PC-3 (cell line): ENCODE measurements at regions not wholly inside any gene's neighbourhood (a gene's known extent, or its start where the extent isn't known, plus 50 kb on each side); places are given as distances from the start of the nearest gene placed in this dataset.

Experiments used
- ATAC-seq: fragments of 200-7000 bp; cut with Tn5 transposase; 2 replicates; pipeline ENCODE4 v1.9.1; 2020; ENCODE audit warnings: mild to moderate bottlenecking, moderate library complexity
- BruUV-seq: library from RNA; stranded (reverse); fragments of 400-500 nt; replicated peaks from 2 replicates; lab custom pipeline; 2021; lab: Mats Ljungman, UMichigan
- CTCF ChIA-PET: fragments of 300-600 bp; sonication (Branson Sonifier 250); formaldehyde crosslinking; loops from one replicate; lab custom pipeline; 2022; ENCODE audit warnings: antibody characterized with exemption; lab: Charles Lee
- POLR2A ChIA-PET: fragments of 300-600 bp; sonication (Branson Sonifier 250); formaldehyde crosslinking; loops from one replicate; lab custom pipeline; 2022; ENCODE audit warnings: antibody characterized with exemption; ENCODE audit not compliant: unreplicated experiment; lab: Charles Lee
- DNase-seq: peaks from one replicate; pipeline ENCODE4 v3.0.0-alpha.2; 2015
- H2AFZ ChIP-seq: fragments of 300-600 bp; sonication (generic); 2 replicates; pipeline ENCODE4 v1.6.0; 2016; ENCODE audit warnings: antibody characterized with exemption, low read length
- H3F3A ChIP-seq: fragments of 300-600 bp; sonication (generic); one replicate; pipeline ENCODE4 v1.6.0; 2017; ENCODE audit warnings: antibody characterized with exemption, low read length, control low read depth, mild to moderate bottlenecking; ENCODE audit not compliant: unreplicated experiment
- H3K27ac ChIP-seq: fragments of 300-600 bp; sonication (generic); 2 replicates; pipeline ENCODE4 v1.5.1; 2016; ENCODE audit warnings: mild to moderate bottlenecking, low read length
- H3K27me3 ChIP-seq: fragments of 300-600 bp; sonication (generic); 2 replicates; pipeline ENCODE4 v1.6.1; 2016; ENCODE audit warnings: low read length, mixed read lengths
- H3K36me3 ChIP-seq: fragments of 300-600 bp; sonication (generic); 2 replicates; pipeline ENCODE4 v1.6.1; 2016; ENCODE audit warnings: low read depth, mixed run types, low read length, mixed read lengths
- H3K4me1 ChIP-seq: fragments of 300-600 bp; sonication (generic); 2 replicates; pipeline ENCODE4 v1.5.1; 2016; ENCODE audit warnings: low read length; ENCODE audit not compliant: insufficient read depth
- H3K4me2 ChIP-seq: fragments of 300-600 bp; sonication (generic); 2 replicates; pipeline ENCODE4 v1.6.0; 2016; ENCODE audit warnings: low read length
- H3K4me3 ChIP-seq: fragments of 300-600 bp; sonication (generic); 2 replicates; pipeline ENCODE4 v1.5.1; 2016; ENCODE audit warnings: mild to moderate bottlenecking, low read length, mixed read lengths
- H3K79me2 ChIP-seq: fragments of 300-600 bp; sonication (generic); 2 replicates; pipeline ENCODE4 v1.6.1; 2017; ENCODE audit warnings: low read length, mixed read lengths
- H3K9ac ChIP-seq: fragments of 300-600 bp; sonication (generic); 2 replicates; pipeline ENCODE4 v1.6.0; 2016; ENCODE audit warnings: mild to moderate bottlenecking, low read length
- H3K9me2 ChIP-seq: fragments of 300-600 bp; sonication (generic); replicated peaks from 2 replicates; pipeline ENCODE4 v1.6.1; 2016; ENCODE audit warnings: mixed run types, low read length, mixed read lengths
- H3K9me3 ChIP-seq: fragments of 300-600 bp; sonication (generic); 2 replicates; pipeline ENCODE4 v1.6.1; 2016; ENCODE audit warnings: low read length, mixed read lengths
- H4K20me1 ChIP-seq: fragments of 300-600 bp; sonication (generic); 2 replicates; pipeline ENCODE4 v1.6.1; 2016; ENCODE audit warnings: low read length, mixed read lengths
- CTCF ChIP-seq: fragments of 300-600 bp; sonication (generic); conservative IDR thresholded peaks from 2 replicates; pipeline ENCODE4 v1.5.1; 2017; ENCODE audit warnings: antibody characterized with exemption, low read depth, mild to moderate bottlenecking, low read length
- EZH2 ChIP-seq: fragments of 300-600 bp; sonication (generic); IDR thresholded peaks from one replicate; pipeline ENCODE4 v1.6.1; 2017; ENCODE audit warnings: antibody characterized with exemption, mild to moderate bottlenecking, low read length; ENCODE audit not compliant: unreplicated experiment
- EZH2phosphoT487 ChIP-seq: fragments of 300-600 bp; sonication (generic); IDR thresholded peaks from 2 replicates; pipeline ENCODE4 v1.6.1; 2018; ENCODE audit warnings: mild to moderate bottlenecking, antibody characterized with exemption, low read length, borderline replicate concordance
- intact Hi-C: fragments of 100-400 bp; cut with micrococcal nuclease; formaldehyde crosslinking; loops from 2 replicates; pipeline ENCODE4 v1.9.0; 2023

DNA sequence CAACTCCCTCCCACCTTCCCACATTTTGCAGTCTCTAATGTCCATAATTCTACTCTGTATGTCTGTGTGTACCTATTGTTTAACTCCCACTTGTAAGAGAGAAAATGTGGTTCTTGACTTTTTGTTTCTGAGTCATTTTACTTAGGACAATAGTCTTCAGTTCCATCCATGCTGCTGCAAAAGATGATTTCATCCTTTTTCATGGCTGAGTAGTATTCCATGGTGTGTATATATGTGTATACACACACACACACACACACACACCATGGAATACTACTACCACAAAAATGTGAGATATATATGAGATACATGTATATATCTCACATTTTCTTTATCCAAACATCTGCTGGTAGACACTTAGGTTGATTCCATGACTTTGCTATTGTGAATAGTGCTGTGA, 182.1 kb upstream of the GALNT17 start:
- Histone ChIP-seq H3K4me2 (no peak overlapping the region), H3K9me3 (no peaks in the 10 kb centered on the region), H3K79me2 (no peaks in the 10 kb centered on the region), H4K20me1 (no peaks in the 10 kb centered on the region), H2AFZ (no peak overlapping the region), H3K9ac (no peak overlapping the region), H3F3A (no peaks in the 10 kb centered on the region), H3K9me2 (no peaks in the 10 kb centered on the region), H3K4me1 (no peaks in the 10 kb centered on the region), H3K36me3 (no peaks in the 10 kb centered on the region), H3K27me3 (no peaks in the 10 kb centered on the region), H3K27ac (no peak overlapping the region), H3K4me3 (no peak overlapping the region)
- BruUV-seq = no TSS peak
- TF ChIP-seq EZH2phosphoT487 (no peak), CTCF (no peak), EZH2 (no peak)
- DNase-seq (no peak), ATAC-seq (no peak)
- intact Hi-C loops = no loop called here
- CTCF ChIA-PET = no interaction called here
- POLR2A ChIA-PET = no interaction called here

DNA sequence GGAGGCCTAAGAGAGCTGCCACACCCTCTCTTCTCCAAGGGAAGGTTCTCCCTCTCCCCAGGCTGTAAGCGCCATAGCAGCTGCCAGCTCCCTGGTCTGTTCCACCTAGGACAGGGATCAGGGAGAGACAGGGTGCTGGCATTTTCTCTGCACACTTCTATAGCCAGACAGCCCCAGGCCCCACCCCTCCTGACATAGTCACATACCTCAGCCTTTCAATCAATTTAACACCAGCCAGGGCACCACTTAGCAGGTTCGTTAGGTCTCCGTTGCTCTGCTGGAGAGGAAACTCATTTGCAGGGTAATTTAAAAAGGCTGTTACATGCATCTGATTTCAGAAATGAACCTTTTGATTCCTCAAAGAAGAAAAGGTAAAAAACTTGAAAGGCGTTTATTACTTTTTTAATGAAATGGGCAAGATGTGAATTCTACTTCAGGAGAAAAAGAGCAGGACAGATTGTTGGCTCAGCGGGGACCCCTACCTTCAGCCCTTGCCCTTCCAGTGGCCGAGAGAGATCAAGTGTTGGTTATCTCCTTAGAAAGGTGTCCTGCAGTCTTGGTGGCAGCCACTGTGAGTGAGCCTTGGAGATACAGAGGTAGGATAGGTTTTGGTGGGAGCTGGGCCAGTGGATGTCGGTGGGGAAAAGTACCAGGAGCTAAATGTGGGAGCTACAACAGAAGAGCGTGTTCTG, 180.5 kb upstream of the GALNT17 start:
- Histone ChIP-seq H3K4me3 (no peak overlapping the region), H3K79me2 (no peaks in the 10 kb centered on the region), H3K27me3 (no peaks in the 10 kb centered on the region), H3F3A (no peaks in the 10 kb centered on the region), H3K9me2 (no peaks in the 10 kb centered on the region), H3K36me3 (no peaks in the 10 kb centered on the region), H3K9me3 (no peaks in the 10 kb centered on the region), H3K9ac (no peak overlapping the region), H3K4me1 (no peaks in the 10 kb centered on the region), H2AFZ (no peak overlapping the region), H3K4me2 (no peak overlapping the region), H3K27ac (no peak overlapping the region), H4K20me1 (no peaks in the 10 kb centered on the region)
- CTCF ChIA-PET = no interaction called here
- DNase-seq (no peak), ATAC-seq (no peak)
- intact Hi-C loops = no loop called here
- no TSS peak for BruUV-seq
- TF ChIP-seq EZH2phosphoT487 = no peak
- no peak for TF ChIP-seq EZH2
- TF ChIP-seq CTCF = no peak
- POLR2A ChIA-PET = no interaction called here

- no peaks in the 10 kb centered on the region for H3K4me1 ChIP-seq
- BruUV-seq = no TSS peak
- no peak overlapping the region for H2AFZ ChIP-seq
- no peak overlapping the region for H3K9ac ChIP-seq
- no peaks in the 10 kb centered on the region for H3K9me3 ChIP-seq
- H3F3A ChIP-seq = no peaks in the 10 kb centered on the region
- no peaks in the 10 kb centered on the region for H3K79me2 ChIP-seq
- no peaks in the 10 kb centered on the region for H3K36me3 ChIP-seq
- H3K9me2 ChIP-seq = no peaks in the 10 kb centered on the region
- CTCF ChIA-PET = no interaction called here
- TF ChIP-seq EZH2 (no peak), EZH2phosphoT487 (no peak), CTCF (no peak)
- DNase-seq = no peak
- no peak for ATAC-seq
- POLR2A ChIA-PET = no interaction called here
- intact Hi-C loops = no loop called here
- H3K4me2 ChIP-seq = no peak overlapping the region
- H3K27me3 ChIP-seq = no peaks in the 10 kb centered on the region
- H4K20me1 ChIP-seq = no peaks in the 10 kb centered on the region
- no peak overlapping the region for H3K27ac ChIP-seq
- H3K4me3 ChIP-seq = no peak overlapping the region
Measured at GRCh38 chr7:70952311-70952710, 179.6 kb upstream of the GALNT17 start.
